HCT116 (cell line): ENCODE measurements at regions not wholly inside any gene's neighbourhood (a gene's known extent, or its start where the extent isn't known, plus 50 kb on each side); places are given as distances from the start of the nearest gene placed in this dataset.

Source experiments
- ATAC-seq: fragments of 200-7000 bp; cut with Tn5 transposase; 2 replicates; pipeline ENCODE4 v1.9.1; 2020; ENCODE audit warnings: mild to moderate bottlenecking, moderate library complexity
- BruUV-seq: library from RNA; stranded (reverse); fragments of 400-500 nt; replicated peaks from 2 replicates; lab custom pipeline; 2021; lab: Mats Ljungman, UMichigan
- CTCF ChIA-PET: fragments of 300-600 bp; sonication (Branson Sonifier 250); formaldehyde crosslinking; loops from one replicate; lab custom pipeline; 2021; ENCODE audit warnings: antibody characterized with exemption; lab: Charles Lee
- POLR2A ChIA-PET: fragments of 300-600, 350-600 bp; sonication (Branson Sonifier 250); formaldehyde crosslinking; loops from one replicate; lab custom pipeline; 2021; ENCODE audit warnings: antibody characterized with exemption; lab: Charles Lee
- RAD21 ChIA-PET, 2 experiments: fragments of 300-600 bp; sonication (Branson Sonifier 250); formaldehyde crosslinking; loops; one replicate each; lab custom pipeline; 2023; ENCODE audit warnings: low total read pairs in 2 of 2; ENCODE audit not compliant: uncharacterized antibody in 2 of 2, unreplicated experiment in 2 of 2, low non-redundant PET in 1 of 2; lab: Charles Lee
- DNase-seq: peaks from one replicate; pipeline ENCODE4 v3.0.0-alpha.2; 2010; ENCODE audit warnings: low read depth, low spot score
- H2AFZ ChIP-seq: fragments of 200-600 bp; shearing (Covaris generic), sonication (generic); 2 replicates; pipeline ENCODE4 v1.6.1; 2017; ENCODE audit warnings: low read depth, mixed run types, mixed read lengths, antibody characterized with exemption, low read length; ENCODE audit not compliant: poor library complexity, severe bottlenecking
- H3K27ac ChIP-seq: 2 replicates; pipeline ENCODE4 v1.5.1; 2012; ENCODE audit warnings: low read depth, low read length
- H3K27me3 ChIP-seq: fragments of 200-600 bp; sonication (generic); 2 replicates; pipeline ENCODE4 v1.6.1; 2016; ENCODE audit warnings: mixed run types, low read length, mixed read lengths; ENCODE audit not compliant: insufficient read depth
- H3K36me3 ChIP-seq, 2 experiments: fragments of 200-500 bp in 1 of 2; fragments of 200-600 bp in 1 of 2; sonication (Bioruptor generic) in 1 of 2; sonication (generic) in 1 of 2; 2 replicates each; pipeline versions ENCODE4 v1.5.1 to v1.6.1; 2014 to 2016; ENCODE audit warnings: low read length in 2 of 2, inconsistent platforms in 1 of 2, mixed read lengths in 1 of 2, mixed run types in 1 of 2; ENCODE audit not compliant: insufficient read depth in 2 of 2, control insufficient read depth in 1 of 2
- H3K4me1 ChIP-seq, 2 experiments: fragments of 200-600 bp in 1 of 2; sonication (generic) in 1 of 2; 2 replicates each; pipeline versions ENCODE4 v1.5.1 to v1.6.1; 2012 to 2017; ENCODE audit warnings: low read length in 2 of 2, inconsistent platforms in 1 of 2, mild to moderate bottlenecking in 1 of 2, mixed read lengths in 1 of 2, mixed run types in 1 of 2, moderate library complexity in 1 of 2; ENCODE audit not compliant: insufficient read depth in 2 of 2, control insufficient read depth in 1 of 2
- H3K4me2 ChIP-seq: fragments of 200-600 bp; sonication (generic); 2 replicates; pipeline ENCODE4 v1.6.1; 2017; ENCODE audit warnings: mixed run types, low read length, mixed read lengths
- H3K4me3 ChIP-seq, 2 experiments: fragments of 200-600 bp in 1 of 2; sonication (generic) in 1 of 2; replicated peaks in 1 of 2; 2 replicates each; pipeline ENCODE4 v1.5.1; 2011 to 2016; ENCODE audit warnings: low read length in 2 of 2, control low read depth in 1 of 2, low read depth in 1 of 2, mild to moderate bottlenecking in 1 of 2, mixed read lengths in 1 of 2, mixed run types in 1 of 2
- H3K79me2 ChIP-seq: fragments of 200-600 bp; sonication (generic); 2 replicates; pipeline ENCODE4 v1.6.1; 2017; ENCODE audit warnings: mild to moderate bottlenecking, mixed run types, low read length, moderate library complexity, mixed read lengths; ENCODE audit not compliant: insufficient read depth
- H3K9ac ChIP-seq: fragments of 200-600 bp; sonication (generic); 2 replicates; pipeline ENCODE4 v1.6.1; 2016; ENCODE audit warnings: low read length, mixed read lengths
- H3K9me2 ChIP-seq: fragments of 200-600 bp; sonication (generic), shearing (Covaris generic); 2 replicates; pipeline ENCODE4 v1.6.1; 2017; ENCODE audit warnings: mixed run types, mild to moderate bottlenecking, moderate library complexity; ENCODE audit not compliant: insufficient read depth
- H3K9me3 ChIP-seq, 2 experiments: fragments of 200-500 bp in 1 of 2; fragments of 200-600 bp in 1 of 2; sonication (Bioruptor generic) in 1 of 2; sonication (generic) in 1 of 2; 2 replicates each; pipeline ENCODE4 v1.6.1; 2014 to 2017; ENCODE audit warnings: low read length in 2 of 2, mixed read lengths in 2 of 2, inconsistent platforms in 1 of 2, low read depth in 1 of 2, mild to moderate bottlenecking in 1 of 2, mixed run types in 1 of 2, moderate library complexity in 1 of 2; ENCODE audit not compliant: control insufficient read depth in 1 of 2, insufficient read depth in 1 of 2
- H4K20me1 ChIP-seq: fragments of 200-600 bp; sonication (generic), shearing (Covaris generic); 2 replicates; pipeline ENCODE4 v1.6.1; 2017; ENCODE audit warnings: mixed run types, mild to moderate bottlenecking, moderate library complexity; ENCODE audit not compliant: insufficient read depth
- CBX3 ChIP-seq: IDR thresholded peaks from 2 replicates; pipeline ENCODE4 v1.6.1; 2012; ENCODE audit warnings: low read depth
- CEBPB ChIP-seq: IDR thresholded peaks from 2 replicates; pipeline ENCODE4 v1.6.1; 2012; ENCODE audit warnings: low read depth
- EGR1 ChIP-seq: IDR thresholded peaks from 2 replicates; pipeline ENCODE4 v1.6.1; 2012; ENCODE audit warnings: low read depth
- ELF1 ChIP-seq: IDR thresholded peaks from 2 replicates; pipeline ENCODE4 v1.6.1; 2012; ENCODE audit warnings: low read depth, borderline replicate concordance
- EZH2phosphoT487 ChIP-seq: fragments of 200-600 bp; IDR thresholded peaks from 2 replicates; pipeline ENCODE4 v1.6.1; 2018; ENCODE audit warnings: antibody characterized with exemption, borderline replicate concordance
- FOSL1 ChIP-seq: IDR thresholded peaks from 2 replicates; pipeline ENCODE4 v1.6.1; 2012; ENCODE audit warnings: low read depth
- JUND ChIP-seq: IDR thresholded peaks from 2 replicates; pipeline ENCODE4 v1.6.1; 2012
- POLR2A ChIP-seq: IDR thresholded peaks from 2 replicates; pipeline ENCODE4 v1.7.0; 2011; ENCODE audit warnings: borderline replicate concordance; ENCODE audit not compliant: insufficient read depth, insufficient read length; ENCODE audit errors: extremely low read depth
- POLR2AphosphoS5 ChIP-seq: IDR thresholded peaks from 2 replicates; pipeline ENCODE4 v1.6.1; 2011; ENCODE audit warnings: mild to moderate bottlenecking, low read depth, low read length, moderate library complexity
- RAD21 ChIP-seq: IDR thresholded peaks from 2 replicates; pipeline ENCODE4 v1.6.1; 2012; ENCODE audit warnings: low read depth, mild to moderate bottlenecking
- SRF ChIP-seq: IDR thresholded peaks from 2 replicates; pipeline ENCODE4 v1.6.1; 2012; ENCODE audit warnings: low read depth
- YY1 ChIP-seq: IDR thresholded peaks from 2 replicates; pipeline ENCODE4 v1.6.1; 2011; ENCODE audit warnings: low read length, low read depth, moderate library complexity, mild to moderate bottlenecking; ENCODE audit not compliant: insufficient replicate concordance; ENCODE audit errors: extremely low read depth
- ZNF274 ChIP-seq: fragments of 200-500 bp; sonication (Bioruptor generic); IDR thresholded peaks from 2 replicates; pipeline ENCODE4 v1.6.1; 2014; ENCODE audit warnings: mild to moderate bottlenecking, low read depth, low read length, inconsistent platforms
- intact Hi-C: fragments of 100-400 bp; cut with micrococcal nuclease; formaldehyde crosslinking; loops from 2 replicates; pipeline ENCODE4 v1.10.0; 2022
- TF ChIP-seq, protein P1 (sequence below): IDR thresholded peaks from 2 replicates; pipeline ENCODE4 v1.6.1; 2012; ENCODE audit warnings: low read depth
- TF ChIP-seq, protein P2 (sequence below): IDR thresholded peaks from 2 replicates; pipeline ENCODE4 v1.6.1; 2012
- TF ChIP-seq, protein P3 (sequence below): IDR thresholded peaks from 2 replicates; pipeline ENCODE4 v1.6.1; 2011; ENCODE audit warnings: mild to moderate bottlenecking, low read length, moderate library complexity; ENCODE audit not compliant: insufficient replicate concordance; ENCODE audit errors: extremely low read depth
- TF ChIP-seq, protein P4 (sequence below): IDR thresholded peaks from 2 replicates; pipeline ENCODE4 v1.6.1; 2012

DNA sequence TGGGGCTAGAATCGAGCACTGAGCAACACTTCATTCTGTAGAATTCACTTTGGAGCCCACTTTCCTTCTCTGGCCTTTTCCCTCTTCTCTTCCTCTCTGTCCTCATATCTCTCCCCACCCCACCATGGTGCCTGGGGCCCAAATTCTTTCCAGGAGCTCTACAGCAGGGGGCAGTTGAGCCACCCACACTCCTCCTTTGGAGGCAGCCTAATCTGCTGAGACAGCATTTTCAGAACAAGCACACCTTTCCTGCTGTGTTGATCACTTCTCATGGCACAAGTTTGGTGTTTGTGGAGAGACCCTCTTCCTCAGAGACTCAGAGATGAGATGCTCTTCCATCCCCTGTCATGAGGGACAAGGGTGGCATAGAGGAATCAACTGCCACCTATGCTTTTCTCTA lies 52.0 kb upstream of the PRR23C start (continued):
- TF ChIP-seq, protein P1, sequence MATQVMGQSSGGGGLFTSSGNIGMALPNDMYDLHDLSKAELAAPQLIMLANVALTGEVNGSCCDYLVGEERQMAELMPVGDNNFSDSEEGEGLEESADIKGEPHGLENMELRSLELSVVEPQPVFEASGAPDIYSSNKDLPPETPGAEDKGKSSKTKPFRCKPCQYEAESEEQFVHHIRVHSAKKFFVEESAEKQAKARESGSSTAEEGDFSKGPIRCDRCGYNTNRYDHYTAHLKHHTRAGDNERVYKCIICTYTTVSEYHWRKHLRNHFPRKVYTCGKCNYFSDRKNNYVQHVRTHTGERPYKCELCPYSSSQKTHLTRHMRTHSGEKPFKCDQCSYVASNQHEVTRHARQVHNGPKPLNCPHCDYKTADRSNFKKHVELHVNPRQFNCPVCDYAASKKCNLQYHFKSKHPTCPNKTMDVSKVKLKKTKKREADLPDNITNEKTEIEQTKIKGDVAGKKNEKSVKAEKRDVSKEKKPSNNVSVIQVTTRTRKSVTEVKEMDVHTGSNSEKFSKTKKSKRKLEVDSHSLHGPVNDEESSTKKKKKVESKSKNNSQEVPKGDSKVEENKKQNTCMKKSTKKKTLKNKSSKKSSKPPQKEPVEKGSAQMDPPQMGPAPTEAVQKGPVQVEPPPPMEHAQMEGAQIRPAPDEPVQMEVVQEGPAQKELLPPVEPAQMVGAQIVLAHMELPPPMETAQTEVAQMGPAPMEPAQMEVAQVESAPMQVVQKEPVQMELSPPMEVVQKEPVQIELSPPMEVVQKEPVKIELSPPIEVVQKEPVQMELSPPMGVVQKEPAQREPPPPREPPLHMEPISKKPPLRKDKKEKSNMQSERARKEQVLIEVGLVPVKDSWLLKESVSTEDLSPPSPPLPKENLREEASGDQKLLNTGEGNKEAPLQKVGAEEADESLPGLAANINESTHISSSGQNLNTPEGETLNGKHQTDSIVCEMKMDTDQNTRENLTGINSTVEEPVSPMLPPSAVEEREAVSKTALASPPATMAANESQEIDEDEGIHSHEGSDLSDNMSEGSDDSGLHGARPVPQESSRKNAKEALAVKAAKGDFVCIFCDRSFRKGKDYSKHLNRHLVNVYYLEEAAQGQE: no peak
- TF ChIP-seq RAD21: no peak
- TF ChIP-seq, protein P2, sequence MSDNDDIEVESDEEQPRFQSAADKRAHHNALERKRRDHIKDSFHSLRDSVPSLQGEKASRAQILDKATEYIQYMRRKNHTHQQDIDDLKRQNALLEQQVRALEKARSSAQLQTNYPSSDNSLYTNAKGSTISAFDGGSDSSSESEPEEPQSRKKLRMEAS: no peak

DNA sequence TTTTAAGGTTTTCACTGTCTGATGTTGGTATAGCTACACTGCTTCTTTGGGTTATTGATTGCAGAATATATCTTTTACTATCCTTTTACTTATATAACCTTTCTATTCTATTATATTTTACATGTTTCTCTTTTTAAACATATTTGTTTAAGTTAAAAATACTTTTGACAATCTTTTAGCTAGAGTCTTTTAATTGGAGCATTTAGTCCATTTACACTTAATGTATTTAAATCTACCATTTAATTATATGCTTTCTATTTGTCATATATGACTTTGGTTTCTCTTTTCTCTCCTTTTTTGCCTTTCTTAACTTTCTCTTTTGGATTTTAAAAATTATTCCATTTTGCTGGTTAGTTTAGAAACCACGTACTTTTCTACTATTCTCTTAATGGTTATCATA lies 53.7 kb upstream of the PRR23C start:
- H2AFZ ChIP-seq: no peak overlapping the region
- ChIA-PET POLR2A (no interaction called here), RAD21 (no interaction called here)
- no peak for TF ChIP-seq CBX3
- TF ChIP-seq EGR1: no peak
- no peak for TF ChIP-seq POLR2A
- TF ChIP-seq, protein P3, sequence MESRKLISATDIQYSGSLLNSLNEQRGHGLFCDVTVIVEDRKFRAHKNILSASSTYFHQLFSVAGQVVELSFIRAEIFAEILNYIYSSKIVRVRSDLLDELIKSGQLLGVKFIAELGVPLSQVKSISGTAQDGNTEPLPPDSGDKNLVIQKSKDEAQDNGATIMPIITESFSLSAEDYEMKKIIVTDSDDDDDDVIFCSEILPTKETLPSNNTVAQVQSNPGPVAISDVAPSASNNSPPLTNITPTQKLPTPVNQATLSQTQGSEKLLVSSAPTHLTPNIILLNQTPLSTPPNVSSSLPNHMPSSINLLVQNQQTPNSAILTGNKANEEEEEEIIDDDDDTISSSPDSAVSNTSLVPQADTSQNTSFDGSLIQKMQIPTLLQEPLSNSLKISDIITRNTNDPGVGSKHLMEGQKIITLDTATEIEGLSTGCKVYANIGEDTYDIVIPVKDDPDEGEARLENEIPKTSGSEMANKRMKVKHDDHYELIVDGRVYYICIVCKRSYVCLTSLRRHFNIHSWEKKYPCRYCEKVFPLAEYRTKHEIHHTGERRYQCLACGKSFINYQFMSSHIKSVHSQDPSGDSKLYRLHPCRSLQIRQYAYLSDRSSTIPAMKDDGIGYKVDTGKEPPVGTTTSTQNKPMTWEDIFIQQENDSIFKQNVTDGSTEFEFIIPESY: no peak
- TF ChIP-seq, protein P2: no peak
- no peak for TF ChIP-seq YY1
- TF ChIP-seq, protein P1: no peak
- TF ChIP-seq JUND: no peak
- no peak for TF ChIP-seq POLR2AphosphoS5
- no peak for TF ChIP-seq CEBPB
- TF ChIP-seq SRF: no peak
- no peak for TF ChIP-seq ELF1
- no peak for TF ChIP-seq EZH2phosphoT487
- TF ChIP-seq, protein P4, sequence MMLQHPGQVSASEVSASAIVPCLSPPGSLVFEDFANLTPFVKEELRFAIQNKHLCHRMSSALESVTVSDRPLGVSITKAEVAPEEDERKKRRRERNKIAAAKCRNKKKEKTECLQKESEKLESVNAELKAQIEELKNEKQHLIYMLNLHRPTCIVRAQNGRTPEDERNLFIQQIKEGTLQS: no peak
- no peak for TF ChIP-seq FOSL1
- no peak for TF ChIP-seq ZNF274

More for the DNA sequence above, 53.7 kb upstream of the PRR23C start:
- no peaks in the 10 kb centered on the region for H4K20me1 ChIP-seq
- H3K79me2 ChIP-seq: no peaks in the 10 kb centered on the region
- no peak overlapping the region for H3K27ac ChIP-seq
- CTCF ChIA-PET: no interaction called here
- H3K9ac ChIP-seq: no peak overlapping the region
- no peaks in the 10 kb centered on the region for H3K27me3 ChIP-seq
- H3K36me3 ChIP-seq: no peaks in the 10 kb centered on the region
- H3K4me1 ChIP-seq: no peaks in the 10 kb centered on the region
- H3K4me2 ChIP-seq: no peak overlapping the region
- H3K9me2 ChIP-seq: no peaks in the 10 kb centered on the region
- DNase-seq (no peak), ATAC-seq (no peak)
- BruUV-seq: no TSS peak
- intact Hi-C loops: no loop called here
- no peak overlapping the region for H3K4me3 ChIP-seq
- H3K9me3 ChIP-seq: no peaks in the 10 kb centered on the region
